H1 (cell line): ENCODE measurements at regions not wholly inside any gene's neighbourhood (a gene's known extent, or its start where the extent isn't known, plus 50 kb on each side); places are given as distances from the start of the nearest gene placed in this dataset.

ENCODE experiments used
- CTCF ChIA-PET: fragments of 300-600 bp; sonication (Branson Sonifier 250); formaldehyde crosslinking; loops from one replicate; lab custom pipeline; 2021; ENCODE audit not compliant: partially characterized antibody; lab: Charles Lee
- POLR2A ChIA-PET: fragments of 300-600 bp; sonication (Branson Sonifier 250); formaldehyde crosslinking; loops from one replicate; lab custom pipeline; 2021; ENCODE audit warnings: inconsistent platforms; ENCODE audit not compliant: partially characterized antibody; lab: Charles Lee
- DNase-seq, 2 experiments: peaks; one replicate each; pipeline versions ENCODE4 v3.0.0 to v3.0.0-alpha.2; 2010 to 2022; ENCODE audit warnings: low spot score in 2 of 2, low read depth in 1 of 2, mixed read lengths in 1 of 2
- FAIRE-seq: peaks from 2 replicates; lab custom pipeline; 2011; peaks lifted over from hg19 to GRCh38; lab: Jason Lieb, UNC
- H2AFZ ChIP-seq: 2 replicates; pipeline ENCODE4 v1.8.1; 2012; ENCODE audit warnings: low read length, inconsistent platforms
- H2AK5ac ChIP-seq: 2 replicates; pipeline ENCODE4 v1.6.1; 2013; ENCODE audit warnings: low read depth, low read length
- H2BK120ac ChIP-seq: replicated peaks from 2 replicates; pipeline ENCODE3; 2013; ENCODE audit warnings: low read depth, low read length, inconsistent platforms
- H2BK12ac ChIP-seq: 2 replicates; pipeline ENCODE4 v1.6.1; 2013; ENCODE audit warnings: low read depth, low read length
- H2BK15ac ChIP-seq: 2 replicates; pipeline ENCODE4 v1.6.1; 2013; ENCODE audit warnings: low read length
- H2BK20ac ChIP-seq: 2 replicates; pipeline ENCODE4 v1.6.1; 2013; ENCODE audit warnings: low read length
- H2BK5ac ChIP-seq: 2 replicates; pipeline ENCODE4 v1.6.1; 2013; ENCODE audit warnings: low read depth, low read length
- H3K14ac ChIP-seq: 2 replicates; pipeline ENCODE4 v1.6.1; 2013; ENCODE audit warnings: inconsistent platforms; ENCODE audit not compliant: insufficient read length
- H3K18ac ChIP-seq: 2 replicates; pipeline ENCODE4 v1.6.1; 2013; ENCODE audit warnings: low read length; ENCODE audit errors: extremely low read depth
- H3K23ac ChIP-seq: 2 replicates; pipeline ENCODE4 v1.6.1; 2013; ENCODE audit warnings: inconsistent platforms; ENCODE audit not compliant: insufficient read length
- H3K23me2 ChIP-seq: 2 replicates; pipeline ENCODE4 v1.6.1; 2013; ENCODE audit warnings: low read depth, low read length
- H3K27ac ChIP-seq: 2 replicates; pipeline ENCODE4 v1.6.1; 2011; ENCODE audit warnings: low read depth, low read length, inconsistent platforms
- H3K27me3 ChIP-seq, 4 experiments: replicated peaks in 1 of 4; 1 replicate in 1 of 4; 2 replicates in 3 of 4; pipeline versions ENCODE4 v1.6.1 to v1.8.1; 2011 to 2013; ENCODE audit warnings: low read length in 3 of 4, mild to moderate bottlenecking in 3 of 4, inconsistent platforms in 2 of 4, mixed read lengths in 2 of 4, moderate library complexity in 1 of 4; ENCODE audit not compliant: control insufficient read depth in 3 of 4, insufficient read depth in 3 of 4; ENCODE audit errors: extremely low read depth in 1 of 4
- H3K36me3 ChIP-seq, 4 experiments: 2 replicates each; pipeline versions ENCODE4 v1.6.1 to v1.8.1; 2011 to 2013; ENCODE audit warnings: mild to moderate bottlenecking in 4 of 4, low read length in 3 of 4, moderate library complexity in 2 of 4, control low read depth in 1 of 4, inconsistent platforms in 1 of 4; ENCODE audit not compliant: insufficient read depth in 4 of 4, control insufficient read depth in 2 of 4
- H3K4ac ChIP-seq: replicated peaks from 2 replicates; pipeline ENCODE3; 2013; ENCODE audit warnings: low read length, low read depth, mixed read lengths, inconsistent platforms; ENCODE audit not compliant: insufficient read length
- H3K4me1 ChIP-seq, 4 experiments: replicated peaks in 1 of 4; 1 replicate in 1 of 4; 2 replicates in 3 of 4; pipeline versions ENCODE4 v1.6.1 to v1.8.1; 2011 to 2013; ENCODE audit warnings: low read length in 3 of 4, inconsistent platforms in 2 of 4, mixed read lengths in 1 of 4; ENCODE audit not compliant: insufficient read depth in 4 of 4, control insufficient read depth in 3 of 4
- H3K4me2 ChIP-seq, 2 experiments: 2 replicates each; pipeline versions ENCODE4 v1.6.1 to v1.8.1; 2011 to 2013; ENCODE audit warnings: low read depth in 2 of 2, low read length in 2 of 2, control low read depth in 1 of 2, inconsistent platforms in 1 of 2, mild to moderate bottlenecking in 1 of 2; ENCODE audit not compliant: insufficient read depth in 1 of 2
- H3K4me3 ChIP-seq, 4 experiments: fragments of 200-600, 300-600 bp in 1 of 4; sonication (generic), shearing (Covaris generic), sonication (Bioruptor Twin) in 1 of 4; 2 replicates each; pipeline versions ENCODE4 v1.5.1 to v1.8.1; 2011 to 2016; ENCODE audit warnings: low read length in 4 of 4, low read depth in 3 of 4, control low read depth in 2 of 4, inconsistent platforms in 2 of 4, mild to moderate bottlenecking in 2 of 4, mixed read lengths in 1 of 4, moderate library complexity in 1 of 4; ENCODE audit not compliant: insufficient read depth in 2 of 4; ENCODE audit errors: extremely low read depth in 1 of 4
- H3K56ac ChIP-seq: replicated peaks from 2 replicates; pipeline ENCODE3; 2013; ENCODE audit warnings: low read depth, mild to moderate bottlenecking, mixed read lengths, low read length, inconsistent platforms; ENCODE audit not compliant: insufficient read length
- H3K79me1 ChIP-seq: 2 replicates; pipeline ENCODE4 v1.6.1; 2013; ENCODE audit warnings: low read depth, low read length, control low read depth
- H3K79me2 ChIP-seq, 2 experiments: 2 replicates each; pipeline versions ENCODE4 v1.6.1 to v1.8.1; 2012 to 2013; ENCODE audit warnings: low read length in 2 of 2, mild to moderate bottlenecking in 2 of 2, inconsistent platforms in 1 of 2; ENCODE audit not compliant: insufficient read depth in 2 of 2, control insufficient read depth in 1 of 2
- H3K9ac ChIP-seq, 4 experiments: replicated peaks in 1 of 4; 1 replicate in 1 of 4; 2 replicates in 3 of 4; pipeline versions ENCODE4 v1.6.1 to v1.8.1; 2011 to 2013; ENCODE audit warnings: low read depth in 3 of 4, low read length in 3 of 4, control low read depth in 2 of 4, mild to moderate bottlenecking in 2 of 4, moderate library complexity in 2 of 4, inconsistent platforms in 1 of 4; ENCODE audit errors: extremely low read depth in 1 of 4
- H3K9me3 ChIP-seq, 2 experiments: 2 replicates each; pipeline versions ENCODE4 v1.6.1 to v1.8.1; 2012 to 2013; ENCODE audit warnings: mild to moderate bottlenecking in 2 of 2, moderate library complexity in 2 of 2, control low read depth in 1 of 2, inconsistent platforms in 1 of 2, low read depth in 1 of 2, low read length in 1 of 2, mixed read lengths in 1 of 2; ENCODE audit not compliant: insufficient read depth in 2 of 2
- H4K20me1 ChIP-seq, 2 experiments: replicated peaks in 1 of 2; 2 replicates each; pipeline versions ENCODE3 to v1.8.1; 2011 to 2013; ENCODE audit warnings: inconsistent platforms in 2 of 2, low read length in 2 of 2, mild to moderate bottlenecking in 1 of 2; ENCODE audit not compliant: insufficient read depth in 2 of 2, control insufficient read depth in 1 of 2
- H4K5ac ChIP-seq: 2 replicates; pipeline ENCODE4 v1.6.1; 2013; ENCODE audit warnings: low read length, low read depth, mixed read lengths, inconsistent platforms; ENCODE audit not compliant: insufficient read length
- H4K8ac ChIP-seq: 2 replicates; pipeline ENCODE4 v1.8.0; 2013; ENCODE audit warnings: mild to moderate bottlenecking, moderate library complexity, low read length, inconsistent platforms; ENCODE audit not compliant: insufficient read depth; ENCODE audit errors: extremely low read depth
- H4K91ac ChIP-seq: replicated peaks from 2 replicates; pipeline ENCODE3; 2013; ENCODE audit warnings: low read length, mixed read lengths, inconsistent platforms; ENCODE audit not compliant: insufficient read length
- ASH2L ChIP-seq: fragments of 200-600, 300-600 bp; sonication (generic); IDR thresholded peaks from one replicate; pipeline ENCODE4 v1.7.1; 2017; ENCODE audit warnings: low read length
- CBX5 ChIP-seq: fragments of 300-800, 300-1000 bp; sonication (generic); IDR thresholded peaks from 2 replicates; pipeline ENCODE4 v1.7.1; 2016; ENCODE audit warnings: antibody characterized with exemption, low read length, low read depth
- CBX8 ChIP-seq: fragments of 300-800, 300-1000 bp; sonication (generic); IDR thresholded peaks from 2 replicates; pipeline ENCODE4 v1.7.1; 2016; ENCODE audit warnings: low read depth, low read length, borderline replicate concordance
- GABPA ChIP-seq: IDR thresholded peaks from 2 replicates; pipeline ENCODE4 v1.6.1; 2011; ENCODE audit warnings: mild to moderate bottlenecking, low read length, moderate library complexity, borderline replicate concordance; ENCODE audit not compliant: insufficient read depth
- JUN ChIP-seq: IDR thresholded peaks from 2 replicates; pipeline ENCODE4 v1.6.1; 2011; ENCODE audit warnings: low read depth, mild to moderate bottlenecking, improper control_type of control experiment, low read length
- JUND ChIP-seq: IDR thresholded peaks from 2 replicates; pipeline ENCODE4 v1.6.1; 2011; ENCODE audit warnings: mild to moderate bottlenecking, improper control_type of control experiment, low read length
- MAFK ChIP-seq: IDR thresholded peaks from 2 replicates; pipeline ENCODE4 v1.6.1; 2012; ENCODE audit warnings: low read depth, mild to moderate bottlenecking, improper control_type of control experiment, low read length
- NANOG ChIP-seq: IDR thresholded peaks from 2 replicates; pipeline ENCODE4 v1.6.1; 2011; ENCODE audit warnings: low read length, low read depth, mild to moderate bottlenecking, inconsistent platforms; ENCODE audit not compliant: insufficient read depth, poor library complexity, severe bottlenecking
- POLR2AphosphoS5 ChIP-seq: IDR thresholded peaks from 2 replicates; pipeline ENCODE4 v1.6.1; 2011; ENCODE audit warnings: low read depth, low read length
- POU5F1 ChIP-seq: IDR thresholded peaks from 2 replicates; pipeline ENCODE4 v1.6.1; 2011; ENCODE audit warnings: low read depth, mild to moderate bottlenecking, low read length, moderate library complexity
- SUZ12 ChIP-seq: fragments of 200-600 bp; sonication (generic); IDR thresholded peaks from 2 replicates; pipeline ENCODE4 v1.6.1; 2012; ENCODE audit warnings: mild to moderate bottlenecking, inconsistent platforms, low read length, moderate library complexity, mixed read lengths
- TCF12 ChIP-seq: IDR thresholded peaks from 2 replicates; pipeline ENCODE4 v1.6.1; 2011; ENCODE audit warnings: low read depth, mild to moderate bottlenecking, low read length
- ZNF274 ChIP-seq: IDR thresholded peaks from 2 replicates; pipeline ENCODE4 v1.7.0; 2012; ENCODE audit warnings: low read length, borderline replicate concordance; ENCODE audit errors: extremely low read depth
- WGBS, 2 experiments: shearing (Covaris generic) in 1 of 2; methylation state at CpG; one replicate each; pipeline versions ENCODE4 v1.1.6 to v1.1.7; 2013 to 2015; ENCODE audit warnings: low lambda C conversion rate in 2 of 2, mixed read lengths in 2 of 2, inconsistent platforms in 1 of 2, low coverage in 1 of 2, missing lambda C conversion rate in 1 of 2; ENCODE audit not compliant: insufficient replicate concordance in 2 of 2, insufficient coverage in 1 of 2, insufficient read length in 1 of 2; ENCODE audit errors: extremely low coverage in 1 of 2, missing lambda C conversion rate in 1 of 2; 5-methylcytosine and 5-hydroxymethylcytosine counted together
- TF ChIP-seq, protein P1 (sequence below): IDR thresholded peaks from 2 replicates; pipeline ENCODE4 v1.6.1; 2012; ENCODE audit warnings: inconsistent platforms

GRCh38 chr14:55938249-55938791 is 179.9 kb upstream of the PELI2 start:
- H3K18ac ChIP-seq = no peak overlapping the region
- ChIA-PET CTCF (interaction anchor here (0.8 to 1.1 kb wide), 3 partner anchors 9 to 28 kb away, joined by 3 read pairs; no protein-coding TSS in a partner anchor), POLR2A (no interaction called here)
- peaks cover 0 to 9% (median 4%) of the 10 kb centered on the region in 4 experiments; a peak in 4 of 7 replicates for H3K4me1 ChIP-seq
- H2BK12ac ChIP-seq = no peak overlapping the region
- no peak overlapping the region for H3K4me2 ChIP-seq
- H3K9ac ChIP-seq = no peak overlapping the region
- H3K23ac ChIP-seq = no peak overlapping the region
- DNase-seq = no peak
- H4K20me1 ChIP-seq = no peaks in the 10 kb centered on the region
- peaks cover 0 to 13% of the 10 kb centered on the region in 2 experiments; a peak in 1 of 4 replicates for H3K9me3 ChIP-seq
- no peak overlapping the region for H3K56ac ChIP-seq
- no peak overlapping the region for H4K91ac ChIP-seq
- no peak overlapping the region for H2BK15ac ChIP-seq
- no peak overlapping the region for H3K4ac ChIP-seq
- no peaks in the 10 kb centered on the region for H3K27me3 ChIP-seq
- H3K79me1 ChIP-seq = no peaks in the 10 kb centered on the region
- H3K79me2 ChIP-seq = no peaks in the 10 kb centered on the region
- H3K27ac ChIP-seq = no peak overlapping the region
- H4K8ac ChIP-seq = no peak overlapping the region
- WGBS, 2 experiments = 87% methylated on average over 10 of the region's 10 CpGs; no CpG with 5 or more reads in 1 of the 2 experiments
- no peaks in the 10 kb centered on the region for H3K36me3 ChIP-seq
- no peak overlapping the region for H2BK20ac ChIP-seq
- no peak overlapping the region for H2AFZ ChIP-seq
- no peak overlapping the region for H2AK5ac ChIP-seq
- peak overlapping the region; percentile 22; the same call in 1 of the 2 replicates for H2BK5ac ChIP-seq
- H2BK120ac ChIP-seq = no peak overlapping the region
- no peak for FAIRE-seq
- H3K23me2 ChIP-seq = no peaks in the 10 kb centered on the region
- no peak overlapping the region for H3K4me3 ChIP-seq
- no peak overlapping the region for H3K14ac ChIP-seq
- no peak overlapping the region for H4K5ac ChIP-seq
- TF ChIP-seq GABPA (no peak), POU5F1 (no peak), POLR2AphosphoS5 (no peak), NANOG (no peak), JUND (no peak), CBX5 (no peak), TCF12 (no peak), JUN (no peak), CBX8 (no peak), ASH2L (no peak), SUZ12 (no peak), MAFK (no peak), ZNF274 (no peak)
- TF ChIP-seq, protein P1, sequence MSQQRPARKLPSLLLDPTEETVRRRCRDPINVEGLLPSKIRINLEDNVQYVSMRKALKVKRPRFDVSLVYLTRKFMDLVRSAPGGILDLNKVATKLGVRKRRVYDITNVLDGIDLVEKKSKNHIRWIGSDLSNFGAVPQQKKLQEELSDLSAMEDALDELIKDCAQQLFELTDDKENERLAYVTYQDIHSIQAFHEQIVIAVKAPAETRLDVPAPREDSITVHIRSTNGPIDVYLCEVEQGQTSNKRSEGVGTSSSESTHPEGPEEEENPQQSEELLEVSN = no peak
